ENCODE measurements at regions not wholly inside any gene's neighbourhood (a gene's known extent, or its start where the extent isn't known, plus 50 kb on each side); places are given as distances from the start of the nearest gene placed in this dataset.

DNA sequence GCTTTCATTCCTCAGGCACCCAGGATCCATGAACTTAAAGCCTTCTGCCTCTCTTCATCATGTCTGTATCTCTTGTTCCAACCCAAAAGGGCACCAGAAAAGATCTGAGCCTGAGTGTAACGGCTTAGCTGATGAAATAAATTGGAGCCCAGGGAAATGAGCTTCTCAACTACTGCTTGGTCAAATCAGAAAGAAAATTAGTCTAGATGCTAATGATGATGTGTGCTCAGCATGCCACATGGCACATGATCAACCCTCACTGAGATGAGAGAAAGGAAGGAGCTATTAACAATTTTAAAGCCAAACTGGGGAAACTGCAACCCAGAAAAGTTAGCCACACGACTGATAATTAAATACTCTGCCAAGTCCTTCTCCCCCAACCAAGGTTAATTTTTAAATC lies 325.7 kb downstream of the CNTN3 start:
- TF ChIP-seq, protein P1, sequence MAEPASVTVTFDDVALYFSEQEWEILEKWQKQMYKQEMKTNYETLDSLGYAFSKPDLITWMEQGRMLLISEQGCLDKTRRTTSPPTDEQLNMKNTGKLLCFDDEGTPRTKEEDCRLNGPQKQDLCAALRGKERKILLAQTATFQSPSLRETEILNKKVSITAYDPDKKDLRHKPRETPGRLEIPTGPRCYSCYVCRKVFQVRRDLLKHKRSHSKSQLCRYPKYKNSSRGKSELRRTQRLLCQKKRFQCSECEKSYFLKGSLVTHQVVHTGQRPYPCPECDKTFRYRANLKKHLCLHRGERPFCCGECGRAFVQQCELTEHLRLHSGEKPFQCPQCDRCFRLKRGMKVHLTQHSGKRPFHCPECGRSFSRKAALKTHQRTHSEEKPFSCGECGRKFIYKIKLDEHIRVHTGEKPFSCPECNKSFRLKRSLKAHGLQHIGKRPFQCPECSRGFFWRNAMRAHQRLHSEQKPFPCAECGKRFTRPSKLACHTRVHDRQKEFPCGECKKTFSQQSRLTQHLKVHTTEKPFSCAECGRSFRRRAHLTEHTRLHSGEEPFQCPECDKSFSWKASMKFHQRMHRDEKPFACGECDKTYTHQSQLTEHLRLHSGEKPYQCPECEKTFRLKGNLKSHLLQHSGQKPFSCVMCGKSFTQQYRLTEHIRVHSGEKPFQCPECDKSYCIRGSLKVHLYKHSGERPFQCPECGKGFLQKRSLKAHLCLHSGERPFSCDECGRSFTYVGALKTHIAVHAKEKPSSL (CRISPR knock-in tag; conservative IDR thresholded peaks at IDR 0.05), result no peak
- no peak for TF ChIP-seq SMAD4 (CRISPR knock-in tag; IDR thresholded peaks at IDR 0.05)
- TF ChIP-seq, protein P2, sequence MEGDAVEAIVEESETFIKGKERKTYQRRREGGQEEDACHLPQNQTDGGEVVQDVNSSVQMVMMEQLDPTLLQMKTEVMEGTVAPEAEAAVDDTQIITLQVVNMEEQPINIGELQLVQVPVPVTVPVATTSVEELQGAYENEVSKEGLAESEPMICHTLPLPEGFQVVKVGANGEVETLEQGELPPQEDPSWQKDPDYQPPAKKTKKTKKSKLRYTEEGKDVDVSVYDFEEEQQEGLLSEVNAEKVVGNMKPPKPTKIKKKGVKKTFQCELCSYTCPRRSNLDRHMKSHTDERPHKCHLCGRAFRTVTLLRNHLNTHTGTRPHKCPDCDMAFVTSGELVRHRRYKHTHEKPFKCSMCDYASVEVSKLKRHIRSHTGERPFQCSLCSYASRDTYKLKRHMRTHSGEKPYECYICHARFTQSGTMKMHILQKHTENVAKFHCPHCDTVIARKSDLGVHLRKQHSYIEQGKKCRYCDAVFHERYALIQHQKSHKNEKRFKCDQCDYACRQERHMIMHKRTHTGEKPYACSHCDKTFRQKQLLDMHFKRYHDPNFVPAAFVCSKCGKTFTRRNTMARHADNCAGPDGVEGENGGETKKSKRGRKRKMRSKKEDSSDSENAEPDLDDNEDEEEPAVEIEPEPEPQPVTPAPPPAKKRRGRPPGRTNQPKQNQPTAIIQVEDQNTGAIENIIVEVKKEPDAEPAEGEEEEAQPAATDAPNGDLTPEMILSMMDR (IDR thresholded peaks at IDR 0.05), result no peak
- no peak for TF ChIP-seq NR3C1 (CRISPR knock-in tag; conservative IDR thresholded peaks at IDR 0.05; ENCODE audit: low read depth)
- no peak for TF ChIP-seq ZNF121 (CRISPR knock-in tag; IDR thresholded peaks at IDR 0.05)
- CTCF ChIA-PET, result no interaction called here

DNA sequence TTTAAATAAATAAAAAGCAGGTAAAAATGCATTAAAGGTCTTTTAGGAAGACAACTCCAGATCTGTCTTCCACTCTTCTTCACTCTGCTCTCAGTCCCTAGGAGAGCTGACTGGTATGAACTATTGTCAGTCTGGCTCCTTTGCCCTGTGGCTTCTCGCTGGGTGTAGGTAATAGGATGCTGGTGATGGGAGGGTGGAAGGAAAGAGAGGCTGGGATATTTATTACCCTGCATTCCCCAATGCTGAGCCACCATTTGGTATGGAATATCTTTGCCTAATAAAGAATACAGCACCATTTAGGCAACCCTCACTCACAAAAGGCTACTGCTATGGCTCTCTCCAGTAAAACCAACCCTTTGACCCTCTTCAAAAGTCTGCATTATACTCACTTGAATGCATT lies 326.9 kb downstream of the CNTN3 start:
- ChIA-PET CTCF (no interaction called here), POLR2A (no interaction called here)
- Mint-ChIP-seq H3K4me3 (no peak overlapping the region), H3K9me3 (no peaks in the 10 kb centered on the region), H3K4me1 (peaks cover 8% of the 10 kb centered on the region), H3K27me3 (ENCODE audit: low read depth) (no peaks in the 10 kb centered on the region), H3K36me3 (no peaks in the 10 kb centered on the region), H3K27ac (no peak overlapping the region)
- no peak for TF ChIP-seq ZNF138 (CRISPR knock-in tag; conservative IDR thresholded peaks at IDR 0.05)
- no peak for TF ChIP-seq GRHL2 (CRISPR knock-in tag; IDR thresholded peaks at IDR 0.05; ENCODE audit: insufficient replicate concordance, severe bottlenecking)
- TF ChIP-seq, protein P3, sequence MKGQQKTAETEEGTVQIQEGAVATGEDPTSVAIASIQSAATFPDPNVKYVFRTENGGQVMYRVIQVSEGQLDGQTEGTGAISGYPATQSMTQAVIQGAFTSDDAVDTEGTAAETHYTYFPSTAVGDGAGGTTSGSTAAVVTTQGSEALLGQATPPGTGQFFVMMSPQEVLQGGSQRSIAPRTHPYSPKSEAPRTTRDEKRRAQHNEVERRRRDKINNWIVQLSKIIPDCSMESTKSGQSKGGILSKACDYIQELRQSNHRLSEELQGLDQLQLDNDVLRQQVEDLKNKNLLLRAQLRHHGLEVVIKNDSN (CRISPR knock-in tag; IDR thresholded peaks at IDR 0.05), result no peak
- no peak for TF ChIP-seq CREM (CRISPR knock-in tag; IDR thresholded peaks at IDR 0.05)
- no peak for TF ChIP-seq HMGA2 (CRISPR knock-in tag; IDR thresholded peaks at IDR 0.05)
- TF ChIP-seq IRF2 (CRISPR knock-in tag; IDR thresholded peaks at IDR 0.05; ENCODE audit: borderline replicate concordance, low read depth), result no peak
- TF ChIP-seq ZNF232 (CRISPR knock-in tag; IDR thresholded peaks at IDR 0.05), result no peak
- TF ChIP-seq, protein P4, sequence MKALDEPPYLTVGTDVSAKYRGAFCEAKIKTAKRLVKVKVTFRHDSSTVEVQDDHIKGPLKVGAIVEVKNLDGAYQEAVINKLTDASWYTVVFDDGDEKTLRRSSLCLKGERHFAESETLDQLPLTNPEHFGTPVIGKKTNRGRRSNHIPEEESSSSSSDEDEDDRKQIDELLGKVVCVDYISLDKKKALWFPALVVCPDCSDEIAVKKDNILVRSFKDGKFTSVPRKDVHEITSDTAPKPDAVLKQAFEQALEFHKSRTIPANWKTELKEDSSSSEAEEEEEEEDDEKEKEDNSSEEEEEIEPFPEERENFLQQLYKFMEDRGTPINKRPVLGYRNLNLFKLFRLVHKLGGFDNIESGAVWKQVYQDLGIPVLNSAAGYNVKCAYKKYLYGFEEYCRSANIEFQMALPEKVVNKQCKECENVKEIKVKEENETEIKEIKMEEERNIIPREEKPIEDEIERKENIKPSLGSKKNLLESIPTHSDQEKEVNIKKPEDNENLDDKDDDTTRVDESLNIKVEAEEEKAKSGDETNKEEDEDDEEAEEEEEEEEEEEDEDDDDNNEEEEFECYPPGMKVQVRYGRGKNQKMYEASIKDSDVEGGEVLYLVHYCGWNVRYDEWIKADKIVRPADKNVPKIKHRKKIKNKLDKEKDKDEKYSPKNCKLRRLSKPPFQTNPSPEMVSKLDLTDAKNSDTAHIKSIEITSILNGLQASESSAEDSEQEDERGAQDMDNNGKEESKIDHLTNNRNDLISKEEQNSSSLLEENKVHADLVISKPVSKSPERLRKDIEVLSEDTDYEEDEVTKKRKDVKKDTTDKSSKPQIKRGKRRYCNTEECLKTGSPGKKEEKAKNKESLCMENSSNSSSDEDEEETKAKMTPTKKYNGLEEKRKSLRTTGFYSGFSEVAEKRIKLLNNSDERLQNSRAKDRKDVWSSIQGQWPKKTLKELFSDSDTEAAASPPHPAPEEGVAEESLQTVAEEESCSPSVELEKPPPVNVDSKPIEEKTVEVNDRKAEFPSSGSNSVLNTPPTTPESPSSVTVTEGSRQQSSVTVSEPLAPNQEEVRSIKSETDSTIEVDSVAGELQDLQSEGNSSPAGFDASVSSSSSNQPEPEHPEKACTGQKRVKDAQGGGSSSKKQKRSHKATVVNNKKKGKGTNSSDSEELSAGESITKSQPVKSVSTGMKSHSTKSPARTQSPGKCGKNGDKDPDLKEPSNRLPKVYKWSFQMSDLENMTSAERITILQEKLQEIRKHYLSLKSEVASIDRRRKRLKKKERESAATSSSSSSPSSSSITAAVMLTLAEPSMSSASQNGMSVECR (CRISPR knock-in tag; IDR thresholded peaks at IDR 0.05; ENCODE audit: borderline replicate concordance), result no peak
- TF ChIP-seq SMAD4 (CRISPR knock-in tag; IDR thresholded peaks at IDR 0.05), result no peak
- TF ChIP-seq, protein P5, sequence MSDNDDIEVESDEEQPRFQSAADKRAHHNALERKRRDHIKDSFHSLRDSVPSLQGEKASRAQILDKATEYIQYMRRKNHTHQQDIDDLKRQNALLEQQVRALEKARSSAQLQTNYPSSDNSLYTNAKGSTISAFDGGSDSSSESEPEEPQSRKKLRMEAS (CRISPR knock-in tag; IDR thresholded peaks at IDR 0.05), result no peak
- no peak for TF ChIP-seq JAZF1 (CRISPR knock-in tag; IDR thresholded peaks at IDR 0.05)
- TF ChIP-seq NFATC4 (CRISPR knock-in tag; IDR thresholded peaks at IDR 0.05), result no peak
- no peak for TF ChIP-seq OVOL2 (CRISPR knock-in tag; IDR thresholded peaks at IDR 0.05; ENCODE audit: borderline replicate concordance)
- TF ChIP-seq, protein P6, sequence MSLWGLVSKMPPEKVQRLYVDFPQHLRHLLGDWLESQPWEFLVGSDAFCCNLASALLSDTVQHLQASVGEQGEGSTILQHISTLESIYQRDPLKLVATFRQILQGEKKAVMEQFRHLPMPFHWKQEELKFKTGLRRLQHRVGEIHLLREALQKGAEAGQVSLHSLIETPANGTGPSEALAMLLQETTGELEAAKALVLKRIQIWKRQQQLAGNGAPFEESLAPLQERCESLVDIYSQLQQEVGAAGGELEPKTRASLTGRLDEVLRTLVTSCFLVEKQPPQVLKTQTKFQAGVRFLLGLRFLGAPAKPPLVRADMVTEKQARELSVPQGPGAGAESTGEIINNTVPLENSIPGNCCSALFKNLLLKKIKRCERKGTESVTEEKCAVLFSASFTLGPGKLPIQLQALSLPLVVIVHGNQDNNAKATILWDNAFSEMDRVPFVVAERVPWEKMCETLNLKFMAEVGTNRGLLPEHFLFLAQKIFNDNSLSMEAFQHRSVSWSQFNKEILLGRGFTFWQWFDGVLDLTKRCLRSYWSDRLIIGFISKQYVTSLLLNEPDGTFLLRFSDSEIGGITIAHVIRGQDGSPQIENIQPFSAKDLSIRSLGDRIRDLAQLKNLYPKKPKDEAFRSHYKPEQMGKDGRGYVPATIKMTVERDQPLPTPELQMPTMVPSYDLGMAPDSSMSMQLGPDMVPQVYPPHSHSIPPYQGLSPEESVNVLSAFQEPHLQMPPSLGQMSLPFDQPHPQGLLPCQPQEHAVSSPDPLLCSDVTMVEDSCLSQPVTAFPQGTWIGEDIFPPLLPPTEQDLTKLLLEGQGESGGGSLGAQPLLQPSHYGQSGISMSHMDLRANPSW (CRISPR knock-in tag; conservative IDR thresholded peaks at IDR 0.05; ENCODE audit: low read depth), result no peak
- TF ChIP-seq RORB (CRISPR knock-in tag; IDR thresholded peaks at IDR 0.05), result no peak
- no peak for TF ChIP-seq ZNF121 (CRISPR knock-in tag; IDR thresholded peaks at IDR 0.05)
- TF ChIP-seq, protein P7, sequence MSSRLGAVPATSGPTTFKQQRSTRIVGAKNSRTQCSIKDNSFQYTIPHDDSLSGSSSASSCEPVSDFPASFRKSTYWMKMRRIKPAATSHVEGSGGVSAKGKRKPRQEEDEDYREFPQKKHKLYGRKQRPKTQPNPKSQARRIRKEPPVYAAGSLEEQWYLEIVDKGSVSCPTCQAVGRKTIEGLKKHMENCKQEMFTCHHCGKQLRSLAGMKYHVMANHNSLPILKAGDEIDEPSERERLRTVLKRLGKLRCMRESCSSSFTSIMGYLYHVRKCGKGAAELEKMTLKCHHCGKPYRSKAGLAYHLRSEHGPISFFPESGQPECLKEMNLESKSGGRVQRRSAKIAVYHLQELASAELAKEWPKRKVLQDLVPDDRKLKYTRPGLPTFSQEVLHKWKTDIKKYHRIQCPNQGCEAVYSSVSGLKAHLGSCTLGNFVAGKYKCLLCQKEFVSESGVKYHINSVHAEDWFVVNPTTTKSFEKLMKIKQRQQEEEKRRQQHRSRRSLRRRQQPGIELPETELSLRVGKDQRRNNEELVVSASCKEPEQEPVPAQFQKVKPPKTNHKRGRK (CRISPR knock-in tag; IDR thresholded peaks at IDR 0.05; ENCODE audit: borderline replicate concordance), result no peak
- ATAC-seq, result no peak
- no peak for DNase-seq (ENCODE audit: low spot score)

More for the DNA sequence above, 325.7 kb downstream of the CNTN3 start:
- Mint-ChIP-seq H3K36me3 (no peaks in the 10 kb centered on the region), H3K27me3 (ENCODE audit: low read depth) (no peaks in the 10 kb centered on the region), H3K27ac (no peak overlapping the region), H3K4me1 (peaks cover 12% of the 10 kb centered on the region), H3K4me3 (no peak overlapping the region), H3K9me3 (no peaks in the 10 kb centered on the region)
- DNase-seq (ENCODE audit: low spot score) (no peak), ATAC-seq (no peak)
- POLR2A ChIA-PET, result no interaction called here
